ENCODE measurements at regions not wholly inside any gene's neighbourhood (a gene's known extent, or its start where the extent isn't known, plus 50 kb on each side); places are given as distances from the start of the nearest gene placed in this dataset.

DNA sequence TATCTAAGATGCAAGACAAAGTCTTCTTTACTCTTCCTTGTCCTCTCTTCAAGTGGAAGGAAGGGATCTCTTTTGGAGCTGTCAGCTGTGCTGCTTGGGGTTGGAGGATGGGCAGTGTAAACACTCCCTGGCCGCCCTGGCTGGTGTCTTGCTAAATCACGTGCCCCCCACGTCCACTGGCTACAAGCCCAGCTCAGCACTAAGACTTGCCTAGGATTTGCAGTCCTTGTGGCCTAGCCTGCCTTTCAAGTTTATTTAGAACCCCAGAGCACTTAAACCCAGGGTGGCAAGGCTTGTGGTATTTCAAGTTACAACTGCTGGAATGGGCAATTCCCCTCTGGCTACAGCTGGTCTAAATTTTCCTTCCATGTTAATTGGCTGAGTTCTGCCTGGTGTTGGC lies 272.4 kb upstream of the MYO3A start:
- TF ChIP-seq, protein P1, sequence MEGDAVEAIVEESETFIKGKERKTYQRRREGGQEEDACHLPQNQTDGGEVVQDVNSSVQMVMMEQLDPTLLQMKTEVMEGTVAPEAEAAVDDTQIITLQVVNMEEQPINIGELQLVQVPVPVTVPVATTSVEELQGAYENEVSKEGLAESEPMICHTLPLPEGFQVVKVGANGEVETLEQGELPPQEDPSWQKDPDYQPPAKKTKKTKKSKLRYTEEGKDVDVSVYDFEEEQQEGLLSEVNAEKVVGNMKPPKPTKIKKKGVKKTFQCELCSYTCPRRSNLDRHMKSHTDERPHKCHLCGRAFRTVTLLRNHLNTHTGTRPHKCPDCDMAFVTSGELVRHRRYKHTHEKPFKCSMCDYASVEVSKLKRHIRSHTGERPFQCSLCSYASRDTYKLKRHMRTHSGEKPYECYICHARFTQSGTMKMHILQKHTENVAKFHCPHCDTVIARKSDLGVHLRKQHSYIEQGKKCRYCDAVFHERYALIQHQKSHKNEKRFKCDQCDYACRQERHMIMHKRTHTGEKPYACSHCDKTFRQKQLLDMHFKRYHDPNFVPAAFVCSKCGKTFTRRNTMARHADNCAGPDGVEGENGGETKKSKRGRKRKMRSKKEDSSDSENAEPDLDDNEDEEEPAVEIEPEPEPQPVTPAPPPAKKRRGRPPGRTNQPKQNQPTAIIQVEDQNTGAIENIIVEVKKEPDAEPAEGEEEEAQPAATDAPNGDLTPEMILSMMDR (IDR thresholded peaks at IDR 0.05; ENCODE audit: control extremely low read depth, extremely low read depth), result no peak
- 54 to 81% methylated on average over 3 of the region's 3 CpGs for WGBS, 2 donors
- H3K4me3 ChIP-seq, result no peak overlapping the region
- H3K27ac ChIP-seq (ENCODE audit: low read depth in 1 of 2, low read length in 1 of 2), result no peak overlapping the region
- no peaks in the 10 kb centered on the region for H3K27me3 ChIP-seq (ENCODE audit: control insufficient read depth in 3 of 3, insufficient read depth in 3 of 3, low read length in 2 of 3)
- no peaks in the 10 kb centered on the region for H3K36me3 ChIP-seq (ENCODE audit: control insufficient read depth in 4 of 4, insufficient read depth in 4 of 4, low read length in 4 of 4)
- H3K9me3 ChIP-seq (ENCODE audit: control insufficient read depth in 4 of 4, insufficient read depth in 3 of 4, low read length in 3 of 4), result peaks cover 0 to 14% (median 1%) of the 10 kb centered on the region in 4 donors
- ATAC-seq (ENCODE audit: insufficient read depth, low FRiP score) (no peak), DNase-seq (peak in 1 of 3 donors; percentile 3)
- no peak overlapping the region for H3K9ac ChIP-seq (ENCODE audit: insufficient read depth in 1 of 2, low read length in 2 of 2)
- no peaks in the 10 kb centered on the region for H3K4me1 ChIP-seq (ENCODE audit: control insufficient read depth in 5 of 5, insufficient read depth in 5 of 5, low read length in 5 of 5)

DNA sequence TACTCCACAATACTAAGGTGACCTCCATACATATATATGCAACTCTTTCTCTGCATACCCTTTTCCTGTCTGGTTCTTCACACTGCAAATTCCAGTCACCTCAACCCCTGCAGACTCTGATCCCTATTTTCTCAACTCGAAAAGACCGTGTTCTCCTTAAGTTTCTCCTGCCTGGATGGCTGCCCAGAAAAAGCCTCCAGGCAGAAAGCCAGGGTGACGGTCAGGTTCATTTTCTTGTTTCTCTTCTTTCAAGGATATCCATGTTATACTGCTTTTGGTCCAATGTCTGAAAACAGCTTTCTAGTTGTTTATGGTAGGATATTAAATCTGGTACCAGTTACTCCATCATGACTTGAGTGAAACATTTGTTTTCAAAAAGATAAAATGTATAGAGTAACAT lies 267.8 kb upstream of the MYO3A start:
- DNase-seq, result peak in 2 of 3 donors; percentile 5 to 27
- 52 to 62% methylated on average over 3 of the region's 3 CpGs for WGBS, 2 donors

DNA sequence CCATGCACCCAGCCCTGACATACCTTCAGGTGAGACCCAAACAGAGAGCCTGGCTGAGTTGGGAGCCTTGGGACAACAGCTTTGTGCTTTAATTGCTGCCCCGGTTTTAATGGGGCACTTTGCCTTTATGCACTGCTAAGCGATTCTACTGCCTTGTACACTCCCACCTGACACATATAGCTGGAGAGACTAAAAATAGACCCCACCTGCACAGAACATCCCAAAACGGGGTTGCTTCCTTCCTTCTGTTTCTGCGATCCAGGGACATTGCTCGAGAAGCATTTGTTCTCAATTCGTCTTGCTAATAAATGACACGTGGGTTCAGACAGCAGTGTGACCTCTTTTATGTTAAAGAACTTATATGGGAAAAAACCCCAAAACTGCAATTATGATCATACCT lies 258.8 kb upstream of the MYO3A start:
- Histone ChIP-seq H3K4me1 (ENCODE audit: control insufficient read depth in 5 of 5, insufficient read depth in 5 of 5, low read length in 5 of 5) (no peaks in the 10 kb centered on the region), H3K9ac (ENCODE audit: insufficient read depth in 1 of 2, low read length in 2 of 2) (no peak overlapping the region), H3K27me3 (ENCODE audit: control insufficient read depth in 3 of 3, insufficient read depth in 3 of 3, low read length in 2 of 3) (no peaks in the 10 kb centered on the region), H3K36me3 (ENCODE audit: control insufficient read depth in 4 of 4, insufficient read depth in 4 of 4, low read length in 4 of 4) (no peaks in the 10 kb centered on the region), H3K4me3 (no peak overlapping the region), H3K9me3 (ENCODE audit: control insufficient read depth in 4 of 4, insufficient read depth in 3 of 4, low read length in 3 of 4) (no peaks in the 10 kb centered on the region), H3K27ac (ENCODE audit: low read depth in 1 of 2, low read length in 1 of 2) (no peak overlapping the region)
- 72 to 73% methylated on average over 7 of the region's 7 CpGs for WGBS, 2 donors
- TF ChIP-seq, protein P1 (IDR thresholded peaks at IDR 0.05; ENCODE audit: control extremely low read depth, extremely low read depth), result no peak
- ATAC-seq (ENCODE audit: insufficient read depth, low FRiP score) (no peak), DNase-seq (no peak)

More for the DNA sequence above, 267.8 kb upstream of the MYO3A start:
- Histone ChIP-seq H3K9ac (ENCODE audit: insufficient read depth in 1 of 2, low read length in 2 of 2) (no peak overlapping the region), H3K27ac (ENCODE audit: low read depth in 1 of 2, low read length in 1 of 2) (no peak overlapping the region), H3K9me3 (ENCODE audit: control insufficient read depth in 4 of 4, insufficient read depth in 3 of 4, low read length in 3 of 4) (peaks cover 0 to 7% (median 0%) of the 10 kb centered on the region in 4 donors), H3K4me1 (ENCODE audit: control insufficient read depth in 5 of 5, insufficient read depth in 5 of 5, low read length in 5 of 5) (no peaks in the 10 kb centered on the region), H3K27me3 (ENCODE audit: control insufficient read depth in 3 of 3, insufficient read depth in 3 of 3, low read length in 2 of 3) (no peaks in the 10 kb centered on the region), H3K36me3 (ENCODE audit: control insufficient read depth in 4 of 4, insufficient read depth in 4 of 4, low read length in 4 of 4) (no peaks in the 10 kb centered on the region), H3K4me3 (no peak overlapping the region)
- ATAC-seq (ENCODE audit: insufficient read depth, low FRiP score), result no peak
- TF ChIP-seq, protein P1 (IDR thresholded peaks at IDR 0.05; ENCODE audit: control extremely low read depth, extremely low read depth), result no peak

DNA sequence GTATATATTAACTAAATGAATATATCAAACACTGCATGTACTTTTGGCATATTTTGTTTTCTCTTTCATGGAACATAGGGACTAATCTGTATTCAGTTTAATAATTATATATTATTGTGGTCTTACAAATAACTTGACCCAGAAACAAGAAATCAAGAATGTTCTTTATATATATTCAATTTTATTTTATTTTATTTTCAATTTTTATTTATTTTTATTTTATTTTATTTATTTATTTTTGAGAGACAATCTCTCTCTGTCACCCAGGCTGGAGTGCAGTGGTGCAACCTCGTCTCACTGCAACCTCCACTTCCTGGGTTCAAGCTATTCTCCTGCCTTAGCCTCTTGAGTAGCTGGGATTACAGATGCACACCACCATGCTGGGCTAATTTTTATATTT lies 258.4 kb upstream of the MYO3A start:
- H3K27me3 ChIP-seq (ENCODE audit: control insufficient read depth in 3 of 3, insufficient read depth in 3 of 3, low read length in 2 of 3), result no peaks in the 10 kb centered on the region
- no peaks in the 10 kb centered on the region for H3K9me3 ChIP-seq (ENCODE audit: control insufficient read depth in 4 of 4, insufficient read depth in 3 of 4, low read length in 3 of 4)
- no peak overlapping the region for H3K27ac ChIP-seq (ENCODE audit: low read depth in 1 of 2, low read length in 1 of 2)
- DNase-seq, result no peak
- H3K4me1 ChIP-seq (ENCODE audit: control insufficient read depth in 5 of 5, insufficient read depth in 5 of 5, low read length in 5 of 5), result no peaks in the 10 kb centered on the region
- ATAC-seq (ENCODE audit: insufficient read depth, low FRiP score), result no peak
- TF ChIP-seq, protein P1 (IDR thresholded peaks at IDR 0.05; ENCODE audit: control extremely low read depth, extremely low read depth), result no peak
- H3K9ac ChIP-seq (ENCODE audit: insufficient read depth in 1 of 2, low read length in 2 of 2), result no peak overlapping the region
- no peak overlapping the region for H3K4me3 ChIP-seq
- WGBS, 2 donors, result 83 to 90% methylated on average over 1 of the region's 1 CpG
- no peaks in the 10 kb centered on the region for H3K36me3 ChIP-seq (ENCODE audit: control insufficient read depth in 4 of 4, insufficient read depth in 4 of 4, low read length in 4 of 4)
